NB4 (cell line): ENCODE measurements at regions not wholly inside any gene's neighbourhood (a gene's known extent, or its start where the extent isn't known, plus 50 kb on each side); places are given as distances from the start of the nearest gene placed in this dataset.
A peak's percentile ranks its signal among the peaks of the same experiment; 100 is the strongest.

Experiments used
- DNase-seq: peaks from one replicate; pipeline ENCODE4 v3.0.0; 2010; ENCODE audit warnings: low read depth
- H3K4me3 ChIP-seq: one replicate; pipeline ENCODE4 v1.5.1; 2011; ENCODE audit warnings: mild to moderate bottlenecking, low read depth, low read length, moderate library complexity
- MYC ChIP-seq: IDR thresholded peaks from 2 replicates; pipeline ENCODE4 v1.6.1; 2011; ENCODE audit warnings: low read depth, low read length
- POLR2A ChIP-seq: IDR thresholded peaks from 2 replicates; pipeline ENCODE4 v1.6.1; 2011; ENCODE audit warnings: mild to moderate bottlenecking; ENCODE audit not compliant: insufficient read length; ENCODE audit errors: extremely low read depth
- TF ChIP-seq, protein P1 (sequence below): IDR thresholded peaks from 2 replicates; pipeline ENCODE4 v1.6.1; 2011; ENCODE audit warnings: low read depth, low read length
- TF ChIP-seq, protein P2 (sequence below): IDR thresholded peaks from one replicate; pipeline ENCODE4 v1.5.1; 2012; ENCODE audit warnings: low read depth, low read length

DNA sequence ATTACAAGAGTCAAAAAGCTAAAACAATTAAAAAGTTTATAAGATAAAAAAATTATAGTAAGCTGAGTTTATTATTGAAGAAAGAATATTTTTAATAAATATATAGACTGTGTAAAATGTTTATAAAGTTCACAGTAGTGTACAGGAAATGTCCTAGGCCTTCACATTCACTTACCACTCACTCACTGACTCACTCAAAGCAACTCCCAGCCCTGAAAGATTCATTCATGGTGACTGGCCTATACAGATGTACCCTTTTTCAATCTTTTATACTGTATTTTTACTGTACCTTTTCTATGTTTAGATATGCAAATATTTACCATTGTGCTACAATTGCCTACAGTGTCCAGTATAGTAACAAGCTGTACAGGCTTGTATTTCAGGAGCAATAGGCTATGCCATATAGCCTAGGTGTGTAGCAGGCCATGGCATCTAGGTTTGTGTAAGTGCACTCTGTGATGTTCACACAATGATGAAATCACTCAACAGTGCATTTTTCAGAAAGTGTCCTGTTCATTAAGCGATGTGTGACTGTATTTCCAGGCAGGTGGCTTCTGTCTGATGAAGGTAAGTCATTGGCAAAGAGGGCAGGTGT is 130.2 kb downstream of the BTBD3 start:
- TF ChIP-seq POLR2A (no peak), MYC (no peak)
- TF ChIP-seq, protein P1, sequence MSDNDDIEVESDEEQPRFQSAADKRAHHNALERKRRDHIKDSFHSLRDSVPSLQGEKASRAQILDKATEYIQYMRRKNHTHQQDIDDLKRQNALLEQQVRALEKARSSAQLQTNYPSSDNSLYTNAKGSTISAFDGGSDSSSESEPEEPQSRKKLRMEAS: no peak
- TF ChIP-seq, protein P2, sequence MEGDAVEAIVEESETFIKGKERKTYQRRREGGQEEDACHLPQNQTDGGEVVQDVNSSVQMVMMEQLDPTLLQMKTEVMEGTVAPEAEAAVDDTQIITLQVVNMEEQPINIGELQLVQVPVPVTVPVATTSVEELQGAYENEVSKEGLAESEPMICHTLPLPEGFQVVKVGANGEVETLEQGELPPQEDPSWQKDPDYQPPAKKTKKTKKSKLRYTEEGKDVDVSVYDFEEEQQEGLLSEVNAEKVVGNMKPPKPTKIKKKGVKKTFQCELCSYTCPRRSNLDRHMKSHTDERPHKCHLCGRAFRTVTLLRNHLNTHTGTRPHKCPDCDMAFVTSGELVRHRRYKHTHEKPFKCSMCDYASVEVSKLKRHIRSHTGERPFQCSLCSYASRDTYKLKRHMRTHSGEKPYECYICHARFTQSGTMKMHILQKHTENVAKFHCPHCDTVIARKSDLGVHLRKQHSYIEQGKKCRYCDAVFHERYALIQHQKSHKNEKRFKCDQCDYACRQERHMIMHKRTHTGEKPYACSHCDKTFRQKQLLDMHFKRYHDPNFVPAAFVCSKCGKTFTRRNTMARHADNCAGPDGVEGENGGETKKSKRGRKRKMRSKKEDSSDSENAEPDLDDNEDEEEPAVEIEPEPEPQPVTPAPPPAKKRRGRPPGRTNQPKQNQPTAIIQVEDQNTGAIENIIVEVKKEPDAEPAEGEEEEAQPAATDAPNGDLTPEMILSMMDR: no peak
- no peak overlapping the region for H3K4me3 ChIP-seq
- no peak for DNase-seq

DNA sequence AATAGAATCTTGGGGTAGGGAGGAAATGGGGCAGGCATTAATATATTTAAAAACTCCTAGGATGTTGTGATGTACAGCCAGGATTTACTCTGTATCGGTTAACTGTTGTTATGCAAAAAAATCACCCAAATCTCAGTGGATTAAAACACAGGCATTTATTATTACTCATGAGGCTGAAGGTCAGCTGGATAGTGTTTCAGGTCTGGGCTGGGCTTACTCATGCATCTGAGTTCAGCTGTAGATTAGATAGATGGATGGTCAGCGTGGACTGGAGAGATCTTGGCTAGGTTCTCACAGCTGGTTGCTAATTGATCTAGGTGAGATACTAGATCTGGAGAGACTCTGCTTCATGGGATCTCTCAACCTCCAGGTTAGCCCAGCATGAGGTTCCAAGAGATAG is 131.4 kb downstream of the BTBD3 start:
- DNase-seq: no peak
- TF ChIP-seq, protein P1: no peak
- no peak for TF ChIP-seq MYC
- TF ChIP-seq, protein P2: no peak
- no peak for TF ChIP-seq POLR2A
- no peak overlapping the region for H3K4me3 ChIP-seq

DNA sequence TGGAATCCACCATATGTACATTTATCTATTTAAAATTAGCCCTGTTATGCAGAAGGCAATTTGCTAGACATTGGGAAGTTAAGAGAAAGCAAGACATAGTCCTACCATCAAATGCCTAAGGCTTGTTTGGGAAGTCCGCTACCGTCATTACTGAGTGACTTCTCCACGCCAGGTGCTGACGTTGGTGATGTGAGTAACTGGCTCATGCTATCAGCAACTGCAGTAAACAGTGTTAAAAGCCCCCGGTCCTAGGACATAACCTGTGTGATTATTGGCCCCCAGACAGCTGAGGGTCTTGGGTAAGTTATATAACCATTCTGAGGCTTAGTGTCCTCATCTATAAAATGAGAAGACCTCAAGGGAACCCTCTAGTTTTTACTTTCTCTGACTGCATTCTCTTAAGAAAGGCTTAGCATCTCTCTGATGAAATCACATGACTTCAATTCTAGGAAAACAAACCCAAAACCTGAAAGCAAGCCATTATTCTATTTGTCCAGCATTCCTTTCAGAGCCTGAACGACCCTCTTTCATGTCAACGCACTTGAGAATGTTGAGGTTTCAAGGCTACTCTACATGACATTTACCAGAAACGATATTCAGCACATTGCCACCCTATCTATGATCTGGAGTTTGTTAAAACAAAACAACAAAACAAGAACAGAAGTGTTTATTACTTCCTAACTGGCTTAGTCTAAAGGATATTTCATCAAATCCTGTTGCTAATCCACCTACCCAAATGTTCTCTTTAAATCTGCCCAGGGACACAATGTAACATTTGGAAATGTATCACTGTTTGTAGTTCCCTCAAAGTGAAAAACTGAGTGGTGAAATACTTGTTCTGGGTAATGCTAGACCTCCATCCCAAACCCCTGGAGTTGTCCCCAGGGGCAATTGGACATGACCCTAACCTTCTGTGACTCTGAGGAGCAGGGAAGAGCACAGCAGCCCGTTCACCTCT is 133.8 kb downstream of the BTBD3 start:
- no peak overlapping the region for H3K4me3 ChIP-seq
- TF ChIP-seq, protein P2: no peak
- no peak for DNase-seq

DNA sequence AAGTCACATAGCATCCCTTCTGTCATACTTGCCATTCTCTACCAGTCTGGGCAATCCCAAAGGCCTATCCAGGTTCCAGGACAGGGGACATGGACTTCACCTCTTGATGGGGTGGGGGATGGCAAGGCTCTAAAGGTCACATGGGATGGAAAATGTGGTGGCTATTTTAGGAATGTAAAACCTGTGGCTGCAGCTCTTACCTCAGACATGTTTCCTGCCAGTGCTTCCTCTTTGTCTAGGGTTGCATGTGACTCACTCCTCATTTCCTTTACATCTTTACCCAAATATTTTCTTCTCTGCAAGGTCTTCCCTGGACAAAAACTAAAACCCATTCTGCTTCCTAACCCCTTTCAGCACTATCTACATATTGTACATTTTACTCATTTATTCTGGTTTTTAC is 135.7 kb downstream of the BTBD3 start:
- H3K4me3 ChIP-seq: no peak overlapping the region
- DNase-seq: peak; percentile 87
- TF ChIP-seq POLR2A: no peak
- TF ChIP-seq, protein P1: peak; percentile 86
- peak; percentile 75; the same call in 1 of the 2 replicates for TF ChIP-seq MYC

DNA sequence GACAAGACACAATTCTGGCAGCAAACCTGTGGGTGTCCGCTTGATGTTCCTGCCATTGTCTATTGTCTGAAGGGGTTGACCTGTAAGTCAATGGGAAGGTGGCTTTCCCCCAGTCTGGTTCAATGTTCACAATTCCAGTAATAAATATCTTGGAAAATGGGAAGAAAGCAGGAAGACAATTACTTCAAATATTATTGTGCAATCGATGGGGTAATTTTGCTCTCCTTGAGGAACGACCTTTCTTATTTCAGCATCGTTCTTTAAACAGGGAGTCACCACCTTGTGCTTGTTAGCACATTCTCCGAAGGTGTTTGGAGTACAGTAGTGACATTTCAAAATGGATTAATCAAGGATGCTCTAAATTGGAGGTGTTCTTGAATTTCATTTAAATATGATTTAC is 136.9 kb downstream of the BTBD3 start:
- TF ChIP-seq, protein P2: no peak
- TF ChIP-seq, protein P1: no peak
- TF ChIP-seq MYC (no peak), POLR2A (no peak)
- H3K4me3 ChIP-seq: no peak overlapping the region
- DNase-seq: no peak

DNA sequence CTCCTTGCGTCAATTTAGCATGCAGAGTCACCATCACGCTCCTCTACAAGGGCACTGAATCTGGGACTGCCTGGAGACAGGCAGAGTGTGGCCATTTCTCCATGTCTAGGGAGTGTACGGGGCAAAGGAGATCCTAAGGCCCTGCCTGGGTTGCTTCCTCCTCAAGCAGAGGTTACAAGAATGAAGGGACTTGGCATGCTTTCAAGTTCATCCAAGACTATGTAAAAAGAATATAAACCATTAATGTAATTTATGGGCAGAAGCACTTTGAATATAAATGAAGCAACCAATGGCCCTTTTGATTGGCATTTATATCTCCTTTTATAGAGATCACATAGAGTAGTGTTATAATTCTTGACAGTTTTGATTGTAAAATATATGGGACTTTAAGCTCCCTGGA is 137.5 kb downstream of the BTBD3 start:
- DNase-seq: no peak
- H3K4me3 ChIP-seq: no peak overlapping the region
- TF ChIP-seq, protein P1: no peak
- TF ChIP-seq, protein P2: no peak
- TF ChIP-seq MYC (no peak), POLR2A (no peak)
